ENCODE measurements at regions not wholly inside any gene's neighbourhood (a gene's known extent, or its start where the extent isn't known, plus 50 kb on each side); places are given as distances from the start of the nearest gene placed in this dataset.

GRCh38 chr2:206368484-206368883 lies 74.8 kb upstream of the ADAM23 start:
- no peak for DNase-seq

DNA sequence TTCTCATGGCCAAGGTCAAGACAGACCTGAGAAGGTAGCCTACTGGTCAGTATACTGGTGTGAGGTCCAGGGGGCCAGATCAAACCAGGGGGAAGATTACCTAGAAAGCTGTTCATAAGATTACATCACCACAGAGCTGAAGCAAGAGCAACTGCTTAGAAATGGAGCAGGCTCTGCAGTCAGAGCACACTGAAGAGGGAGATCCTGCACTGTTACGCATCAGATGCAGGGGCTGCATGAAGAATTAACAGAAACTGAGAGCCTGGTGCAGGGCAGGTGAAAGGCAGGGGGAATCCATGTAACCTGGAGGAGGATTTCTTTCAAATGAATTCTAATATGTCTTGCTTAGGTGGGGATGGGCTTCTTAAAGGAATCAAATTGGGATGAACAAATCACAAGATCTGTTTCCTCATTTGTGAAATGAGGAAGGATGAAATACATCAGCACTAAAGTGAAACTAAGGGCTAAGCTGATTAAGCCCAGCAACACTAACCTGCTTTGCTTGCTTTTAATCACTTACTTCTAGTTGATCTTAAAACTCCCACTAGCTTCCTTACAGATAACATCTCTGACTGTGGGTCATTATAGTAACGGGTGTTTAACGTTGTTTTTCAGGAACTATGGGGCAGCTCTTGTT lies 74.3 kb upstream of the ADAM23 start:
- peak; percentile 92 for DNase-seq

- DNase-seq = no peak
These were observed 67.4 kb upstream of the ADAM23 start for GRCh38 chr2:206375956-206376355.

GRCh38 chr2:206378835-206379234 lies 64.5 kb upstream of the ADAM23 start:
- peak; percentile 66 for DNase-seq

DNA sequence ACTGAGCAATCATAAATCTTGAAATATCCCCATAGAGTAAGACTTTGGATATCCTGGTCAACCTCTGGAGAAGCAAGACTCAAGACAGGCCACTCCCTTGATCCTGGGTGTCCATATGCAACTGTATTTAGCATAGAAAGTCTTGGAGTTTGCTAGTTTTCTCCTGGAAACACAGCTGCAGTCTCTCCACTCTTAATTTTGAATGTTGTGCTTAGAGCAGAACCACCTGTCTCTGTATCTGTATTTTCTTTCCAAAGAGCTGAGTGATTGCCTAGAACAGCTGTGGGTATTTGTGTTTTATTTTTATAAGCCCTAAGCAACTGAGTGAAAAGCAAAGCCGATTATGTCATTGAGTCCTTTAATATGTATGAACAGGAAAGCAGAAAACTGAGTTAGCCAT lies 64.1 kb upstream of the ADAM23 start:
- peak; percentile 97 for DNase-seq

DNA sequence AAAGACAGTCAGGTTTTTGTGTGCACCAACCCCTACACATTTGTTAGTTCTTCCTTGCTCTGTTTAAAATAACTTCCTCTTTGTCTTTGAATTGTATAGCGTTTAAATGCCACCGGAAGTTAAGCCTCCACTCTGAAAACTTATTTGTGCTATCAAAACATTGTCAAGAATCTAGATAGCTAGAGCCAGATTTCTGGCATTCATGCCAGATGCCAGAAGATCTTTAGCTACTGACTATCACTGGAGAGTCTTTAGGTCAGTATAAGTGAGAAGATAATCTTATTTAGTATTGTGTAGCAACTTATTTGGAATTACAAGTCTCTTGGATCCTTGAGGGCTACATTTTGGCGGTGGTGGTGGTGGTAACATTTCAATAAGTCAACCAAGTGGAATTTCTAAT lies 63.4 kb upstream of the ADAM23 start:
- DNase-seq = peak; percentile 83

DNA sequence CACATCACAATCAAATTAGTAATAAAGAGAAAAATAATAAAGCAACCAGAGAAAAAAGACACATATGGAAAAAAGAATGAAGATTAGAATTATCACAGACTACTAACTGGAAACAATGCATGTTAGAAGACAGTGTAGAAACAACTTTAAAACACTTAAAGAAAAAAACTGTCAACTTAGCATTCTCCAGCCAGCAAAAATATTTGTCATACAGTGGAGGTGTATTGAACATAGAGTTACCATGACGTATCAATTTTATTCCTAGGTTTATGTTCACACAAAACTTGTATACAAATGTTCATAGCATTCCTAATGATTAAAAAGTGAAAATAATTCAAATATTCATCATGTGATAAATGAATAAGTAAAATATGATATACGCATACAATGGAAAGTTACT lies 61.5 kb upstream of the ADAM23 start:
- DNase-seq = no peak

- no peak for DNase-seq
These were observed 59.7 kb upstream of the ADAM23 start for GRCh38 chr2:206383669-206384068.

DNA sequence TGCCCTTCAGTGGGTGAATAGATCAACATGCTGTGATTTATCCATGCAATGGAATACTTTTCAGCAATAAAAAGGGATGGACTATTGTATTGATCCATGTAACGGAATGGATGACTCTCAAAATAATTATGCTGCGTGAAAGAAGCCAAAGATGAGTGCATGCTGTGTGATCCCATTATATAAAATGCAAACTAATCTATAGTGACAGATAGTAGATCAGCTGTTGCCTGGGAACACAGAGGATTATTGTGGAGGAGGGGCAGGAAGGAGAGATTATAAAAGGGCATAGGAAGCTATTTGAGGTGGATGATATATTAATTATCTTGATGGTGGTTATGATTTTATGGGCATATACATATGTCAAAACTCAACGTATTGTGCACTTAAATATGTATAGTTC lies 55.5 kb upstream of the ADAM23 start:
- DNase-seq = peak; percentile 92

GRCh38 chr2:206388698-206389097 lies 54.6 kb upstream of the ADAM23 start:
- no peak for DNase-seq

GRCh38 chr2:206389164-206389563 lies 54.2 kb upstream of the ADAM23 start:
- DNase-seq = no peak

DNA sequence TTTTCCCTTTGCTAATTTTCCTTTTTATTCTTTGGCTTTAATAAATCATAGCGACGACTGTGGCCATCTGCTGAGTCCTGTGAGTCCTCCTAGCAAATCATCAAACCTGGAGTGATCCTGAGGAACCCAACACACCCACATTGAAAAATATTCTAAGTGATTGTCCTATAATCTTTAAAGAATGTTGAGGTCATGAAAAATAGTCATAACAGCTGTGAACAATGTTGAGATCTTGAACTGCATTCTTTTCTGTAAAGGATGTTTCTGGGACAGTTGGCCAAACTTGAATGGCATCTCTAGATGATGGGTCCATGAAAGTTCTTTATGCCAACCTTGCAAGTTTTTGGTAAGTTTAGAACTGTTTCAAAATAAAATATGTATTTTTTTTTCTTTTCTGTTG lies 53.2 kb upstream of the ADAM23 start:
- DNase-seq = no peak

- peak; percentile 60 for DNase-seq
These were observed 51.2 kb upstream of the ADAM23 start for GRCh38 chr2:206392118-206392517.

Data from NCI-H82 (cell line).